Hepatocyte (in vitro differentiated cells): ENCODE measurements at regions not wholly inside any gene's neighbourhood (a gene's known extent, or its start where the extent isn't known, plus 50 kb on each side); places are given as distances from the start of the nearest gene placed in this dataset.
A peak's percentile ranks its signal among the peaks of the same experiment; 100 is the strongest.

Source experiments
- DNase-seq: peaks from one replicate; pipeline ENCODE4 v3.0.0-alpha.2; 2016; ENCODE audit warnings: low spot score
- H2AFZ ChIP-seq: fragments of 200-600 bp; sonication (generic); 2 replicates; pipeline ENCODE4 v1.6.0; 2016; ENCODE audit warnings: antibody characterized with exemption, mild to moderate bottlenecking
- H3K27ac ChIP-seq: fragments of 200-600 bp; sonication (generic); 2 replicates; pipeline ENCODE4 v1.5.1; 2016; ENCODE audit warnings: mild to moderate bottlenecking
- H3K27me3 ChIP-seq: fragments of 200-600 bp; sonication (generic); 2 replicates; pipeline ENCODE4 v1.6.1; 2016
- H3K36me3 ChIP-seq: fragments of 200-600 bp; sonication (generic); replicated peaks from 2 replicates; pipeline ENCODE4 v1.5.1; 2016; ENCODE audit warnings: low read depth; ENCODE audit not compliant: insufficient read depth
- H3K4me1 ChIP-seq: fragments of 200-600 bp; sonication (generic); 2 replicates; pipeline ENCODE4 v1.5.1; 2016; ENCODE audit warnings: mild to moderate bottlenecking, moderate library complexity; ENCODE audit not compliant: insufficient read depth
- H3K4me2 ChIP-seq: fragments of 200-600 bp; sonication (generic); 2 replicates; pipeline ENCODE4 v1.6.0; 2016
- H3K4me3 ChIP-seq: fragments of 200-600 bp; sonication (generic); 2 replicates; pipeline ENCODE4 v1.5.1; 2016; ENCODE audit warnings: mild to moderate bottlenecking
- H3K79me2 ChIP-seq: fragments of 200-600 bp; sonication (generic); 2 replicates; pipeline ENCODE4 v1.6.0; 2017; ENCODE audit warnings: mild to moderate bottlenecking
- H3K9me2 ChIP-seq: fragments of 200-600 bp; sonication (generic); replicated peaks from 2 replicates; pipeline ENCODE4 v1.6.0; 2017; ENCODE audit warnings: mild to moderate bottlenecking; ENCODE audit not compliant: insufficient read depth
- H3K9me3 ChIP-seq: fragments of 200-600 bp; sonication (generic); 2 replicates; pipeline ENCODE4 v1.5.1; 2016; ENCODE audit warnings: low read depth, mild to moderate bottlenecking
- H4K20me1 ChIP-seq: fragments of 200-600 bp; sonication (generic); 2 replicates; pipeline ENCODE4 v1.6.0; 2016; ENCODE audit warnings: mild to moderate bottlenecking; ENCODE audit not compliant: insufficient read depth, poor library complexity, severe bottlenecking
- EZH2 ChIP-seq: fragments of 200-600 bp; sonication (generic); IDR thresholded peaks from 2 replicates; pipeline ENCODE4 v1.6.1; 2016; ENCODE audit warnings: antibody characterized with exemption, mild to moderate bottlenecking, borderline replicate concordance
- EZH2phosphoT487 ChIP-seq: fragments of 200-600 bp; sonication (generic); IDR thresholded peaks from one replicate; pipeline ENCODE4 v1.6.1; 2018; ENCODE audit warnings: antibody characterized with exemption, mild to moderate bottlenecking, low read depth, moderate library complexity; ENCODE audit not compliant: unreplicated experiment, severe bottlenecking
- WGBS: methylation state at CpG from one replicate; pipeline ENCODE4 v1.1.6; 2016; ENCODE audit warnings: low lambda C conversion rate; ENCODE audit errors: missing lambda C conversion rate; 5-methylcytosine and 5-hydroxymethylcytosine counted together
- TF ChIP-seq, protein P1 (sequence below): fragments of 200-600 bp; sonication (generic); IDR thresholded peaks from 2 replicates; pipeline ENCODE4 v1.5.1; 2016; ENCODE audit warnings: antibody characterized with exemption, mild to moderate bottlenecking; ENCODE audit not compliant: poor library complexity

DNA sequence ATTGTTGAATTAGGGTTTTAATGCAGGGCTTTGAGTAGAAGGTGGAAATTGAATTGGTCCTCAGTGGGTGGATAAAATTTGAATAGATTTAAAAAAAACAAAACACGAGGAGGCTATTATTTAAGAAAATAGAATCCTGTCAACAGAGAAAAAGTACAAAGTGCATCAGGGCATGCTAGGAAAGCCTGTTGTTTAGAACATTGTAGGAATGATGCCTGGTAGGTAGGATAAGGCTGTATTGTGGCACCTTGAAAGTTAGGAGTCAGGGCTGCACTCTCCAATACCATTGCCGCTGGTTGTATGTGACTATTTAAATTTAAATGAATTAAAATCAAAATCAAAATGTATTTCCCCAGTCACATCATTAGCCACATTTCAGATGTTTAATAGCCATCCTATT is 363.9 kb downstream of the UTRN start:
- Histone ChIP-seq H3K79me2 (no peaks in the 10 kb centered on the region), H3K4me1 (peaks cover 20% of the 10 kb centered on the region), H3K27me3 (no peaks in the 10 kb centered on the region), H4K20me1 (no peaks in the 10 kb centered on the region), H3K4me3 (no peak overlapping the region), H3K9me2 (no peaks in the 10 kb centered on the region), H2AFZ (no peak overlapping the region), H3K27ac (no peak overlapping the region), H3K9me3 (no peaks in the 10 kb centered on the region), H3K36me3 (no peaks in the 10 kb centered on the region), H3K4me2 (no peak overlapping the region)
- DNase-seq: no peak
- TF ChIP-seq, protein P1, sequence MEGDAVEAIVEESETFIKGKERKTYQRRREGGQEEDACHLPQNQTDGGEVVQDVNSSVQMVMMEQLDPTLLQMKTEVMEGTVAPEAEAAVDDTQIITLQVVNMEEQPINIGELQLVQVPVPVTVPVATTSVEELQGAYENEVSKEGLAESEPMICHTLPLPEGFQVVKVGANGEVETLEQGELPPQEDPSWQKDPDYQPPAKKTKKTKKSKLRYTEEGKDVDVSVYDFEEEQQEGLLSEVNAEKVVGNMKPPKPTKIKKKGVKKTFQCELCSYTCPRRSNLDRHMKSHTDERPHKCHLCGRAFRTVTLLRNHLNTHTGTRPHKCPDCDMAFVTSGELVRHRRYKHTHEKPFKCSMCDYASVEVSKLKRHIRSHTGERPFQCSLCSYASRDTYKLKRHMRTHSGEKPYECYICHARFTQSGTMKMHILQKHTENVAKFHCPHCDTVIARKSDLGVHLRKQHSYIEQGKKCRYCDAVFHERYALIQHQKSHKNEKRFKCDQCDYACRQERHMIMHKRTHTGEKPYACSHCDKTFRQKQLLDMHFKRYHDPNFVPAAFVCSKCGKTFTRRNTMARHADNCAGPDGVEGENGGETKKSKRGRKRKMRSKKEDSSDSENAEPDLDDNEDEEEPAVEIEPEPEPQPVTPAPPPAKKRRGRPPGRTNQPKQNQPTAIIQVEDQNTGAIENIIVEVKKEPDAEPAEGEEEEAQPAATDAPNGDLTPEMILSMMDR: no peak
- TF ChIP-seq EZH2 (no peak), EZH2phosphoT487 (no peak)
- 80% methylated on average over 2 of the region's 2 CpGs for WGBS

DNA sequence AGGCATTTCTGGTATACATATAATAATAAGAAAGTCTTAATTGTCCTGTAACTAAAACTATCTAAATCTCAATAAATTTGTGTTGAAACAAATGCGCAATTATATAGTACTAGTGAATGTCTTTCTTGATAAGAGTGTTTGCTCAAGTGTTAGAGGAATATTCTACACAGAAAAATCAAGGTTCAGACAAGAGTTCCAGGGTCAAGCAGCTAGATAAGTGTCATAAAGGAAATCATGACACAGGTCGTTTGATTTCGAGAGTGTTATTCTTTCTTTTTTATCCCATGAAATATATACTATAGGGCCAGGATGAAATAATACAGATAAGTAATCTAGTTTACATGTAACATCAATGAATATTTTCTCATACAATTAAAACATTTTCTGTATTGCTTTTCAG is 366.1 kb downstream of the UTRN start:
- Histone ChIP-seq H3K9me2 (no peaks in the 10 kb centered on the region), H3K4me3 (no peak overlapping the region), H3K27ac (no peak overlapping the region), H3K27me3 (no peaks in the 10 kb centered on the region), H3K4me1 (peaks cover 31% of the 10 kb centered on the region), H3K9me3 (no peaks in the 10 kb centered on the region), H3K79me2 (no peaks in the 10 kb centered on the region), H2AFZ (no peak overlapping the region), H3K4me2 (peak overlapping the region; percentile 5), H3K36me3 (no peaks in the 10 kb centered on the region), H4K20me1 (no peaks in the 10 kb centered on the region)
- 69% methylated on average over 3 of the region's 3 CpGs for WGBS
- DNase-seq: no peak
- TF ChIP-seq EZH2phosphoT487 (no peak), EZH2 (no peak)
- TF ChIP-seq, protein P1: no peak

DNA sequence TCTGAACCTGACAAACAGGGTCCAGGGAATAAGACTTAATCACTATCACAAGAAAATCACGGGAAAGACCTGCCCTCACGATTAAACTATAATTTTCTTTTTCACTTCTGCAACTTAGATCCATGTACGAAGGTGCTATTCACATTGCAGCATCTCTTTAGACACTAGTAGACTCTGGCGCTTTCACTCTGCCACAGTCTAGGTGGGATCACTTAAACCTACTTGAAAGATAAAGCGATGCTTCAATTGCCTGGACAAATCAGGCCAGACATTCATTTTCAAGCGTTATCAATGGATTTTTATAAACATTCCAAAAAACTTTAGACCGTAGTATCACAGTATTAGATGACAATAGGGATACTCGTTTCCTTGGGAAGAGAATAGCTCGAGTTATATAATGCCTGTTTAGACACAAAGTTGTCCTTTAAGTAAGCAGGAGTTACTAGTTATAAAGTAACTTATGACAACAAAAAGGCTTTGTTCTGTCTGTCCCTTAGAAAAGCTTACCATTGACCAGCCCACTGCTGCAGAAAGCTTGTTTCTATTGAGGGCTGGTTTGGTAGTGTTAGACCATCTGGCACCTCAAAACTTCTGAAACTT is 367.3 kb downstream of the UTRN start:
- TF ChIP-seq EZH2phosphoT487 (no peak), EZH2 (no peak)
- TF ChIP-seq, protein P1: no peak
- Histone ChIP-seq H4K20me1 (no peaks in the 10 kb centered on the region), H3K9me2 (no peaks in the 10 kb centered on the region), H3K4me1 (peaks cover 31% of the 10 kb centered on the region), H3K4me3 (no peak overlapping the region), H3K27me3 (no peaks in the 10 kb centered on the region), H3K36me3 (no peaks in the 10 kb centered on the region), H3K9me3 (no peaks in the 10 kb centered on the region), H2AFZ (no peak overlapping the region), H3K4me2 (no peak overlapping the region), H3K27ac (no peak overlapping the region), H3K79me2 (no peaks in the 10 kb centered on the region)
- WGBS: 76% methylated on average over 9 of the region's 9 CpGs
- no peak for DNase-seq
